Amniotic stem cell (primary cell): ENCODE measurements at regions not wholly inside any gene's neighbourhood (a gene's known extent, or its start where the extent isn't known, plus 50 kb on each side); places are given as distances from the start of the nearest gene placed in this dataset.

ENCODE experiments used
- DNase-seq: peaks from one replicate; lab custom pipeline; 2025; lab: John Stamatoyannopoulos, UW

- DNase-seq: no peak
These were observed 562.8 kb downstream of the TNS1 start for GRCh38 chr2:217440000-217440399.

DNA sequence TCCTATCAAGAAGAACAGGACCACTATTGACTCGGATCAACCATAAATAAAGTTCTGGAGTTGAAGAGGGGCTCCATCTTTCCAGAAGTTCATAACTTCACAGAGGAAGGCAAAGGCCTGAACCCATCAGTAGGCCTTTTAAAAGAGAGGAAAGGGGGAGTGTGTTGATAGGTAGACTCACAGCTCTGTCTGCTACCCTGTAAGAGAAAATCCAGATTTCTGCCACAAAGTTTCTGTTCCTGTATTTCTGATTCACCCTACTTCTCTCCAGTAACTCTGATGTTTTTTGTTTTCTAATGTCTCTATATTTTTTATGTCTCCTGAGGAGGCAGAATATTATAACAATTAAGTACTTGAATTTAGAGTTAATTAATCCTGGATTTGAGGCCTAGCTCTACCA lies 564.0 kb downstream of the TNS1 start:
- no peak for DNase-seq

GRCh38 chr2:217438136-217438535 lies 564.7 kb downstream of the TNS1 start:
- DNase-seq: no peak

- no peak for DNase-seq
These were observed 565.4 kb downstream of the TNS1 start for GRCh38 chr2:217437290-217437870.

GRCh38 chr2:217436386-217436785 lies 566.4 kb downstream of the TNS1 start:
- DNase-seq: no peak

- peak; percentile 80 for DNase-seq
These were observed 568.4 kb downstream of the TNS1 start for GRCh38 chr2:217434180-217434975.

DNA sequence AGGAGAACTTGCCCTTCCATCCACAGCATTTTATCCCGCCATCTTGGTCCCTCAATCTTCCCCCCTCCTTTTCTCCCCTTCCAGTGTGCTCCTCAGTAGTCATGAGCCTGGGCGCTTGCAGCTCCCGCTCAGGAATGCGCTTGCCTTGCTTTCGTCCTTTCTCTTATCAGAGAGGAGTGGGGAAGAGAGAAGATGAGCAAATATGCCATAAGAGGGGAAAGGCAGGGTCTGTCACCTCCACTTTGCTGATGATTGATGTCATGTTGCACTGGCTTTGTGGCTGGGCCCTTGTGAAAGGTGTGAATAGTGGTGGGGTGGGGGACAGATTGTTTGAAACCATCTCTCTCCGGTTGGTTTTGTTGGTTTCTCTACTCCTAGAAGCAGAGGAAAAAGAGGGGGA lies 569.3 kb downstream of the TNS1 start:
- DNase-seq: no peak

- DNase-seq: no peak
These were observed 571.1 kb downstream of the TNS1 start for GRCh38 chr2:217431577-217432269.

DNA sequence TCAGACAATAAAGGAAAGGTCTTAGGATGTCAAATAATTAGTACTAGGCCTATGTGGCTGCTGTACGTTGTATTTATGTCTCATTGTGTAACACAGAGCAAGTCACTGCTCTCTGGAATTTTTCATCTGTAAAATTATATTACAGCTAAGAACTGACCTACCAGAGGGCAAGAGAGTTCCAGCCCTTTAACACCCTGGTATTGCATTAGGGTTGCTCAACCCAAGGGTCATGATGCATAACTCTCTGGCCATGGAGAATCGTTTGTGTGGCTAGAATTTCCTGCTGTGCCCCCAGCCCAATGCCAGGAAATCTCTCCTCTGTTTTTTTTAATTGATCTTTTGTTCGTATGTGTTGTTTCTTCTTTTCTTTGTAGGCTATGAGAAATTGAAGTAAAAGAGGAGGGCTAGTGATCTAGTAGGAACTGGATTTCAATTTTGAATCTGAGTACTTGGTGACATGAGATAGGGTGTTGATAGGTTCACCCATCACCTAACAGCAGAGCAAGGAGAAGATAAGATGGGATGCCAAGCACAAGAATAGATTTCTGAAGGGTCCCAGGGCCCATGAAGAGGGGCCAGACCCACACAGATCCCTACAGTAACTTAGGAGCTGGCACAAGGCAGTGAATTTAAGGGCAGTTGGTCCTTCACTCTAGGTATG lies 571.2 kb upstream of the TNP1 start:
- DNase-seq: no peak

DNA sequence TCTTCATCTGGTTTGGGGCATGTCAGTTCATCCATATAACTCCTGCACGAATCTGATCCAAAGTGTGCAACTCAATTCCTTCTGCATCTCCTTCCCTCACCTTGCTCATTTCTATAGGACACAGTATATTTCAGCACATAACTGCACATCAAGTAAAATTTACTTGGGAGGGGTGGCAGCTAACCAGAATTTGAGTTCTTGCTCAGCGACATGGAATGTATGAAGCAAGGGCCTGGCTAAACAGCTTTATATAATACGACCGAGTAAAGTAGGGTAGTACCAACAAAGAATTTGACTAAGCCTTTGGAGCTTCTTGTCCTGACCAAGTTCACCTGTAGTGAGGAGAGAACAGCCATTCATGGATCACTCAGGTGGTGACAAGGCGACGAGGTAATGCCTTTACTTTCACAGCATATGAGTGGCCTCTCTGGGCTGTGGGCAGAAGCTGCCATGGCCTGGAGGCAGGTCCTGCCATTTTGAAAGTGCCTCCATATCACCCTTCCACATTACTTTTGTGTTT lies 570.2 kb upstream of the TNP1 start:
- no peak for DNase-seq

GRCh38 chr2:217421834-217422233 lies 562.0 kb upstream of the TNP1 start:
- no peak for DNase-seq

GRCh38 chr2:217420854-217421253 lies 561.0 kb upstream of the TNP1 start:
- no peak for DNase-seq

DNA sequence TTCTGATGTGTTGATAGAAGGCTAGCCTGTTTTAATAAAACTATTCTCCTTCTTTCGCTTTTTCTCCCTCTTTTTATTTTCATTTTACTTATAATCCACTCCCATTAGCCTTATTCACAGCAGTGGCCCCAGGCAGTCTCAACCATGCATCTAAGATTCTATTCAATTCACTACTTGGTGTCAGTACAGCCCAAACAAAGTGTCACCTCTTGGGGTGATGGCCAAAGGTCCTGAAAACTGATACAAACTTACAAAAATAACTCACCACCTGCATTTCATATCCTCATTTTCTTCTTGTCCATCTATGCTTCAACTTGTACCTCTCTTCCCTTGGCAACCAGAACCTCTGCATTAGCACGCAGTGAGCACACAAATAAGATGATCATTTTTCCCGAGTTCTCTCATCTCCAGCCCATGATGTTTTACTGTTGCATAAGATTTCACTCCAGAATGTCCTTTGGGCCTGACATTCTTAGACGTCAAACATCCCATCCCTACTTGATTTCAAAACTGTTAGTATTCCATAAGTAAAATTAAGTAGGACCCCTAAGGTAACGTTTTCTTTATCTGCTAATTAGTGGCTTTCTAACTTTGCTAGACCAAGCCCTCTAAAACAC lies 559.3 kb upstream of the TNP1 start:
- DNase-seq: no peak

GRCh38 chr2:217418544-217418943 lies 558.7 kb upstream of the TNP1 start:
- no peak for DNase-seq

DNA sequence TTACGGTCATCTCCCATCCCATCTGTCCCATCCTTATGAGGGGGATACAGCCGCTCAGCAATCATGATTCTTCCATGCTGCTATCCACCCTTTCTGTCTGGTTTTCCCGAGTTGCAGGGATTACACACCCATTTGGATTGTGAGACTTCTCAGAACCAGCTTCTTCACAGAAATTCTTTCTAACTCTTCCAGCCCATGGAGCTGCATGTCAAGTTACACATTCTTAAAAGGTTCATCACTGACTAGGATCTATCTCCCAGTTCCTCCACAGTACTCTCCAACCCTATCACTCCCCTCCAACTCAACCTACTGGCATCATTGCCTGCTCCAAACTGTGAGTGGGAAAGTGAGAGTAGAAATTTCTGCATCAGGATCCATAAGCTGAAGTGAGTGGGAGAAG lies 558.2 kb upstream of the TNP1 start:
- no peak for DNase-seq

- DNase-seq: no peak
These were observed 557.7 kb upstream of the TNP1 start for GRCh38 chr2:217417536-217417935.

DNA sequence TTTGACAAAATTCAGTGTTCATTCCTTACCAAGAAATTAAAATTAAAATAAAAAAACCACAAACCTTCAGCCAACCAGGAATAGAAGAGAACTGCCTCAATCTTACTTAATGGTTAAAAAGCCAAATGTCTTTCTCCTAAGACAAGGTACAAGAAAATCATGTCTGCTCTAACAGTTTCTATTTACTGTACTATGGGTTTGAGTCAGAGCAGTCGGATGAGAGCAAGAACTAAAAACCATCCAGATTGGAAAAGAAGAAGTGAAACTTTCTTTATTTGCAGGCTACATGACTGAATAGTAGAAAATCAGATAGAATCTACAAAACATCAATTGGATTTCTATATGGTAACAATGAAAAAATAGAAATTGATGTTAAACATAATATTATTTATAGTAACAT lies 555.5 kb upstream of the TNP1 start:
- no peak for DNase-seq

DNA sequence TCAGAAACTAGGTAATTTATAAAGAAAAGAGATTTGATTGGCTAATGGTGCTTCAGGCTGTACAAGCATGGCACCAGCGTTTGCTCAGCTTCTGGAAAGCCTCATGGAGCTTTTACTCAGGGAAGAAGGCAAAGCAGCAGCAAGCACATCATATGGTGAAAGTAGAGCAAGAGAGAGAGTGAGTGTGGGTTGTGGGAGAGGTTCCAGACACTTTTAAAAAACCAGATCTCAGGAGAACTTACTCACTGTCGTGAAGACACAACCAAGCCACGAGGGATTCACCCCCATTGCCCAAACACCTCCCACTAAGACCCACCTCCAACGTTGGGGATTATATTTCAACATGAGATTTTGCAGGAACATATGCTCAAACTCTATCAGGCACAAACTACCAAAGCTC lies 554.6 kb upstream of the TNP1 start:
- no peak for DNase-seq

- no peak for DNase-seq
These were observed 553.3 kb upstream of the TNP1 start for GRCh38 chr2:217413193-217413592.

DNA sequence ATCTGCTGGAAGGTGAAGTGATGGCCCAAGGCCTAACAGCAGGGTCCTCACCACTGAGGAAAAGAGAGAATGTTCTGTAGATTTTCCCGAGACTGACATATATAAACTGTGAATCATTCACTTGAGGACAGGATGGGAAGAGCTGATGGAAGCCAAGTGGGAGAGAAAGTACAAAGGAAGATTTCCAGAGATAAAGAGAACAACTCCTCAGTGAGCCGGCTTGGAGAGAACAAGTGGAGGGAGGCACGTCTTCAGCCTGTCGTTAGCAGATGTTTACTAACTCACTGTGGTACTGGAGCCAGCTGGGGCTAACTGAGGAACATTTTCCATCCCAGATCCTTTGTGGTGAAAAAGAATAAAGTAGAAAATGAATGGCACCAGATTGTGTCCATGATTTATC lies 552.9 kb upstream of the TNP1 start:
- no peak for DNase-seq

DNA sequence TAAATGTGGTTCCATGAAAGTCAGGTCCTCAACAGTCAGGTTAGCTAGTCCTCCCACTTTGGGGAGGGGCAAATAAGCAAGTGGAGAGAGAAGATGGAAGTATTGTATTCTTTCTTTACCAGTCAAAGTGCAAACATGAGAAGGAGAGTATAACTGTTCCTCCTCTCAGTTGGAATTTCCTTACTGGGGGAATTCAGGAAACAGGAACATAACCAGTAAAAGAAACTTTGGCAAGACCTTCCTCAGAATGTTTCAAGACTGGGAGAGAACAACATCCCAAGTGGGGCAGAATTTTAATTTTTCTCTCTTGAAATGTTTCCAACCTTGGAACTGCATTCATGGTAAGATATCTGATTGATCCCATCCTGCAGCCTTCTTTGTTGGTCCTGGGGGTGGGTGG lies 552.4 kb upstream of the TNP1 start:
- DNase-seq: no peak

DNA sequence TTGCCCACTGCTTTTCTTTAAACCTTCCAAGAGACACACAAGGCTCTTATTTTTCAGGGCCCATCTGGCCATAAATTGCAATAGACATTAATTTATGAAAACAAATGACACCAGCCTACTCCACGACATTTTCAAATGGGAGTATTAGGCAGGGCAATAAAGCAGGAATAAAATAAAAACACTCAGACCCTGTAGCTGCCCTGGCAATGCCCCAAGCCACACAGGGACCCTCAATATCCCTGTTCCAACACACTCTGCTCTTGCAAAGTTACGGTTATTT lies 550.8 kb upstream of the TNP1 start:
- DNase-seq: no peak
